CD14-positive monocyte (primary cell): ENCODE measurements at regions not wholly inside any gene's neighbourhood (a gene's known extent, or its start where the extent isn't known, plus 50 kb on each side); places are given as distances from the start of the nearest gene placed in this dataset.

Experiments used
- DNase-seq, 3 donors: peaks; one replicate each; pipeline ENCODE4 v3.0.0-alpha.2; 2011 to 2022
- H2AFZ ChIP-seq: 2 replicates; pipeline ENCODE4 v1.6.0; 2012; ENCODE audit warnings: mild to moderate bottlenecking, low read depth, low read length, inconsistent platforms; ENCODE audit not compliant: insufficient read depth, poor library complexity, severe bottlenecking
- H3K27ac ChIP-seq, 2 donors: 1 replicate in 1 of 2; 2 replicates in 1 of 2; pipeline ENCODE4 v1.5.1; 2012 to 2013; ENCODE audit warnings: low read length in 2 of 2, control low read depth in 1 of 2, inconsistent platforms in 1 of 2, low read depth in 1 of 2, mild to moderate bottlenecking in 1 of 2
- H3K27me3 ChIP-seq, 2 donors: one replicate each; pipeline versions ENCODE4 v1.6.0 to v1.6.1; 2011 to 2013; ENCODE audit warnings: low read length in 2 of 2; ENCODE audit not compliant: control insufficient read depth in 2 of 2, insufficient read depth in 2 of 2
- H3K36me3 ChIP-seq, 2 donors: replicated peaks in 1 of 2; 1 replicate in 1 of 2; 2 replicates in 1 of 2; pipeline versions ENCODE4 v1.5.1 to v1.6.1; 2012 to 2013; ENCODE audit warnings: low read length in 2 of 2, control low read depth in 1 of 2, inconsistent platforms in 1 of 2, mild to moderate bottlenecking in 1 of 2; ENCODE audit not compliant: insufficient read depth in 2 of 2, control insufficient read depth in 1 of 2
- H3K4me1 ChIP-seq, 2 donors: 1 replicate in 1 of 2; 2 replicates in 1 of 2; pipeline versions ENCODE4 v1.5.1 to v1.6.1; 2012 to 2013; ENCODE audit warnings: low read length in 2 of 2, control low read depth in 1 of 2, inconsistent platforms in 1 of 2, mild to moderate bottlenecking in 1 of 2, moderate library complexity in 1 of 2; ENCODE audit not compliant: insufficient read depth in 2 of 2, control insufficient read depth in 1 of 2
- H3K4me2 ChIP-seq: replicated peaks from 2 replicates; pipeline ENCODE3; 2012; ENCODE audit warnings: low read length, moderate library complexity, mild to moderate bottlenecking; ENCODE audit not compliant: poor library complexity, severe bottlenecking; ENCODE audit errors: extremely low read depth
- H3K4me3 ChIP-seq, 3 experiments: fragments of 200-600 bp in 1 of 3; sonication (generic) in 1 of 3; replicated peaks in 1 of 3; 1 replicate in 2 of 3; 2 replicates in 1 of 3; pipeline ENCODE4 v1.5.1; 2011 to 2013; ENCODE audit warnings: low read length in 3 of 3, mild to moderate bottlenecking in 3 of 3, control low read depth in 2 of 3, low read depth in 2 of 3, inconsistent platforms in 1 of 3, moderate library complexity in 1 of 3
- H3K79me2 ChIP-seq: 2 replicates; pipeline ENCODE4 v1.6.0; 2012; ENCODE audit warnings: mild to moderate bottlenecking, control low read depth, inconsistent platforms, low read length, moderate library complexity; ENCODE audit not compliant: insufficient read depth
- H3K9ac ChIP-seq: 2 replicates; pipeline ENCODE4 v1.6.0; 2017; ENCODE audit warnings: low read length, mild to moderate bottlenecking; ENCODE audit not compliant: insufficient read depth, poor library complexity, severe bottlenecking
- H3K9me3 ChIP-seq, 2 donors: replicated peaks in 1 of 2; 1 replicate in 1 of 2; 2 replicates in 1 of 2; pipeline versions ENCODE4 v1.5.1 to v1.6.1; 2012 to 2013; ENCODE audit warnings: low read length in 2 of 2, control low read depth in 1 of 2; ENCODE audit not compliant: control insufficient read depth in 1 of 2, insufficient read depth in 1 of 2
- H4K20me1 ChIP-seq: 2 replicates; pipeline ENCODE4 v1.6.0; 2012; ENCODE audit warnings: mild to moderate bottlenecking, low read length, control low read depth, moderate library complexity; ENCODE audit not compliant: insufficient read depth
- H3K27ac Mint-ChIP-seq, 7 donors: one replicate each; pipeline ENCODE4 v1.8.0; 2020; ENCODE audit warnings: mild to moderate bottlenecking in 7 of 7, mixed read lengths in 7 of 7, moderate library complexity in 6 of 7, inconsistent platforms in 2 of 7
- H3K27me3 Mint-ChIP-seq, 3 donors: one replicate each; pipeline ENCODE4 v1.8.0; 2021 to 2022; ENCODE audit warnings: low read depth in 3 of 3, mild to moderate bottlenecking in 3 of 3, mixed read lengths in 3 of 3, moderate library complexity in 3 of 3, inconsistent platforms in 1 of 3
- H3K36me3 Mint-ChIP-seq, 2 donors: one replicate each; pipeline ENCODE4 v1.8.0; 2020; ENCODE audit warnings: mixed read lengths in 2 of 2, inconsistent platforms in 1 of 2, mild to moderate bottlenecking in 1 of 2
- H3K4me1 Mint-ChIP-seq: one replicate; pipeline ENCODE4 v1.8.0; 2020; ENCODE audit warnings: mild to moderate bottlenecking, mixed read lengths
- H3K4me3 Mint-ChIP-seq, 2 donors: one replicate each; pipeline ENCODE4 v1.8.0; 2020; ENCODE audit warnings: mild to moderate bottlenecking in 2 of 2, mixed read lengths in 2 of 2, moderate library complexity in 1 of 2
- H3K9me3 Mint-ChIP-seq, 7 donors: one replicate each; pipeline ENCODE4 v1.8.0; 2020 to 2022; ENCODE audit warnings: mixed read lengths in 7 of 7, mild to moderate bottlenecking in 6 of 7, moderate library complexity in 6 of 7, inconsistent platforms in 2 of 7
- WGBS: methylation state at CpG from one replicate; pipeline ENCODE4 v1.1.5; 2013; ENCODE audit warnings: missing lambda C conversion rate; ENCODE audit not compliant: insufficient coverage; 5-methylcytosine and 5-hydroxymethylcytosine counted together
- intact Hi-C, 2 donors: fragments of 100-400 bp; cut with micrococcal nuclease; formaldehyde crosslinking; loops; one replicate each; pipeline versions ENCODE4 v1.15.0 to v1.15.1; 2023
- TF ChIP-seq, protein P1 (sequence below): fragments of 200-600 bp; IDR thresholded peaks from one replicate; pipeline ENCODE4 v1.8.0; 2022; ENCODE audit warnings: antibody characterized with exemption, mild to moderate bottlenecking

DNA sequence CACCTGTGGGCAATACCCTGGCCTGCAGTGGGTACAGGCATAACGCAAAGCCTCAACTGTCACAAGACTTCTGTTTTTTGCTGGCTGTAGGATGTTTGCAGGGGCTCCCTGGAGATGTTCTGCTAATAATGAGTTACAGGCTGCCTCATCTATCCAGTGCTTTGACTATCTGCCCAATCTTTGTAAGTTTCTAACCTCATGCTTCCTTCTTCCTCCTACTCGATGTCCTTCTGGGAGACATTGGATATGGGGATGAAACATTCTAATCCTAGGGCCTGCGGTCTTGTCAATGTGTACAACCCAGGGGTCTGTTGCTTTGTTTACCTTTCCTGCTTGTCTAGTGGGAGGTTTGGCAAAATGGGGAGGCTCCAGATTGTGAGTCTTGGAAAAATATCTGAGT is 136.8 kb upstream of the TCF21 start:
- H3K27me3 ChIP-seq: no peaks in the 10 kb centered on the region
- no peaks in the 10 kb centered on the region for H3K9me3 ChIP-seq
- no peak overlapping the region for H3K4me3 ChIP-seq
- no peak for DNase-seq
- H3K4me3 Mint-ChIP-seq: no peak overlapping the region
- H3K79me2 ChIP-seq: no peaks in the 10 kb centered on the region
- H3K9ac ChIP-seq: no peak overlapping the region
- TF ChIP-seq, protein P1, sequence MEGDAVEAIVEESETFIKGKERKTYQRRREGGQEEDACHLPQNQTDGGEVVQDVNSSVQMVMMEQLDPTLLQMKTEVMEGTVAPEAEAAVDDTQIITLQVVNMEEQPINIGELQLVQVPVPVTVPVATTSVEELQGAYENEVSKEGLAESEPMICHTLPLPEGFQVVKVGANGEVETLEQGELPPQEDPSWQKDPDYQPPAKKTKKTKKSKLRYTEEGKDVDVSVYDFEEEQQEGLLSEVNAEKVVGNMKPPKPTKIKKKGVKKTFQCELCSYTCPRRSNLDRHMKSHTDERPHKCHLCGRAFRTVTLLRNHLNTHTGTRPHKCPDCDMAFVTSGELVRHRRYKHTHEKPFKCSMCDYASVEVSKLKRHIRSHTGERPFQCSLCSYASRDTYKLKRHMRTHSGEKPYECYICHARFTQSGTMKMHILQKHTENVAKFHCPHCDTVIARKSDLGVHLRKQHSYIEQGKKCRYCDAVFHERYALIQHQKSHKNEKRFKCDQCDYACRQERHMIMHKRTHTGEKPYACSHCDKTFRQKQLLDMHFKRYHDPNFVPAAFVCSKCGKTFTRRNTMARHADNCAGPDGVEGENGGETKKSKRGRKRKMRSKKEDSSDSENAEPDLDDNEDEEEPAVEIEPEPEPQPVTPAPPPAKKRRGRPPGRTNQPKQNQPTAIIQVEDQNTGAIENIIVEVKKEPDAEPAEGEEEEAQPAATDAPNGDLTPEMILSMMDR: no peak
- no peaks in the 10 kb centered on the region for H3K4me1 ChIP-seq
- H3K4me2 ChIP-seq: no peak overlapping the region
- no peaks in the 10 kb centered on the region for H3K4me1 Mint-ChIP-seq
- H4K20me1 ChIP-seq: no peaks in the 10 kb centered on the region
- H3K27ac ChIP-seq: no peak overlapping the region
- intact Hi-C loops: no loop called here
- no peak overlapping the region for H2AFZ ChIP-seq
- no CpG with 5 or more reads among the region's 3 CpGs for WGBS
- H3K36me3 Mint-ChIP-seq: no peaks in the 10 kb centered on the region
- H3K27ac Mint-ChIP-seq: no peak overlapping the region
- peaks cover 0 to 2% (median 2%) of the 10 kb centered on the region in 3 donors for H3K27me3 Mint-ChIP-seq
- no peaks in the 10 kb centered on the region for H3K36me3 ChIP-seq
- H3K9me3 Mint-ChIP-seq: no peaks in the 10 kb centered on the region

DNA sequence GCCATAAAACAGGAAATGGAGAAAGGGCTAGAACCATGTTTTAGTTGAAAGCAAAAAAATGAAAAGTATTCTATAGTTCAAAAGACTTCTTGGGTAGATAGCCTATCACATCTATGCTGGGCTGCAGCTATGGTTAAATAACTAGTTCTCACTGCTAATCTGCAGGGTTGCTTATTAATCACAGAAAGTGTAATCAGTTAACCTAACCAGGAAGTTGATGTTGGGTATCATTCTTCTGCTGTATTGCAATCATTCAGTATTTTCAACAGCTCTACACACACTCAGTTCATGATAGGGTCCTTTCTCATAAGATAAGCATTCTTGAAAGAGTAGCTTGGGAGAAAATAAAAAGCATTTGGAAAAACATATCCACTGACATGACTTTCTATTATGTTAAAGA is 135.2 kb upstream of the TCF21 start:
- H3K27ac Mint-ChIP-seq: no peak overlapping the region
- no peaks in the 10 kb centered on the region for H3K36me3 Mint-ChIP-seq
- H4K20me1 ChIP-seq: no peaks in the 10 kb centered on the region
- H3K9ac ChIP-seq: no peak overlapping the region
- no peak overlapping the region for H2AFZ ChIP-seq
- no peaks in the 10 kb centered on the region for H3K79me2 ChIP-seq
- no peaks in the 10 kb centered on the region for H3K4me1 ChIP-seq
- H3K4me3 Mint-ChIP-seq: no peak overlapping the region
- no peaks in the 10 kb centered on the region for H3K27me3 ChIP-seq
- H3K36me3 ChIP-seq: no peaks in the 10 kb centered on the region
- H3K27me3 Mint-ChIP-seq: peaks cover 0 to 6% (median 2%) of the 10 kb centered on the region in 3 donors
- H3K4me1 Mint-ChIP-seq: no peaks in the 10 kb centered on the region
- DNase-seq: no peak
- TF ChIP-seq, protein P1: no peak
- intact Hi-C loops: no loop called here
- H3K9me3 Mint-ChIP-seq: no peaks in the 10 kb centered on the region
- no peak overlapping the region for H3K4me3 ChIP-seq
- no peaks in the 10 kb centered on the region for H3K9me3 ChIP-seq
- no peak overlapping the region for H3K27ac ChIP-seq
- no peak overlapping the region for H3K4me2 ChIP-seq
